ENCODE measurements at regions not wholly inside any gene's neighbourhood (a gene's known extent, or its start where the extent isn't known, plus 50 kb on each side); places are given as distances from the start of the nearest gene placed in this dataset.

- no peak for TF ChIP-seq CTCF (IDR thresholded peaks at IDR 0.05 in 2 of 3, conservative IDR thresholded peaks at IDR 0.05 in 1 of 3; ENCODE audit: insufficient read depth in 2 of 3, low read depth in 1 of 3, low read length in 3 of 3)
- TF ChIP-seq REST (IDR thresholded peaks at IDR 0.05; ENCODE audit: borderline replicate concordance): no peak
- TF ChIP-seq REST (CRISPR knock-in tag; IDR thresholded peaks at IDR 0.05; ENCODE audit: low read depth): no peak
- TF ChIP-seq ARNT (IDR thresholded peaks at IDR 0.05): no peak
- no peak for TF ChIP-seq POLR2AphosphoS5 (IDR thresholded peaks at IDR 0.05; ENCODE audit: control insufficient read depth, insufficient read depth, low read depth, low read length)
- no peak for TF ChIP-seq EZH2 (IDR thresholded peaks at IDR 0.05; ENCODE audit: borderline replicate concordance, low read depth, low read length)
- no peak for TF ChIP-seq TAF1 (IDR thresholded peaks at IDR 0.05; ENCODE audit: control insufficient read depth, extremely low read depth, insufficient read depth, low read length, severe bottlenecking)
- no peak for TF ChIP-seq CEBPB (tag; IDR thresholded peaks at IDR 0.05)
- TF ChIP-seq STAT6 (CRISPR knock-in tag; IDR thresholded peaks at IDR 0.05): no peak
- no peak for TF ChIP-seq CREB3 (tag; conservative IDR thresholded peaks at IDR 0.05; ENCODE audit: low read depth)
- no peak for TF ChIP-seq CBFB (CRISPR knock-in tag; IDR thresholded peaks at IDR 0.05)
- no peak for TF ChIP-seq ZBTB5 (IDR thresholded peaks at IDR 0.05)
- TF ChIP-seq TAF7 (tag; IDR thresholded peaks at IDR 0.05): no peak
- no peak for TF ChIP-seq ZNF398 (CRISPR knock-in tag; IDR thresholded peaks at IDR 0.05)
- no peak for TF ChIP-seq RFX5 (IDR thresholded peaks at IDR 0.05; ENCODE audit: low read depth, low read length)
Observed at GRCh38 chrX:771536-771935, 140.9 kb downstream of the SHOX start.
